Renal cortex interstitium (tissue), 11 donors: ENCODE measurements at regions not wholly inside any gene's neighbourhood (a gene's known extent, or its start where the extent isn't known, plus 50 kb on each side); places are given as distances from the start of the nearest gene placed in this dataset.
"Not testable (repeated sequence)": the region's sequence is repeated elsewhere in the genome, so short reads cannot be mapped to it uniquely, and the experiment has no call there.

Experiments used
- DNase-seq, 11 donors: peaks; one replicate each; pipeline ENCODE4 v3.0.0-alpha.2; 2013; ENCODE audit warnings: low read depth in 9 of 11, low spot score in 4 of 11; ENCODE audit errors: extremely low read depth in 1 of 11

- DNase-seq, result no peak
These were observed 128.2 kb upstream of the RASEF start for GRCh38 chr9:83191154-83191553.

- DNase-seq, result not testable (repeated sequence)
These were observed 126.1 kb upstream of the RASEF start for GRCh38 chr9:83189026-83189425.

- no peak for DNase-seq
These were observed 125.3 kb upstream of the RASEF start for GRCh38 chr9:83188277-83188676.

GRCh38 chr9:83186155-83186737, 123.3 kb upstream of the RASEF start:
- no peak for DNase-seq

GRCh38 chr9:83185488-83186154, 122.7 kb upstream of the RASEF start:
- no peak for DNase-seq

GRCh38 chr9:83183621-83184020, 120.7 kb upstream of the RASEF start:
- DNase-seq, result no peak

- no peak for DNase-seq
These were observed 119.1 kb upstream of the RASEF start for GRCh38 chr9:83182071-83182470.

GRCh38 chr9:83178717-83179116, 115.8 kb upstream of the RASEF start:
- DNase-seq, result no peak

- DNase-seq, result no peak
These were observed 114.8 kb upstream of the RASEF start for GRCh38 chr9:83177747-83178146.

GRCh38 chr9:83167126-83167525, 104.2 kb upstream of the RASEF start:
- DNase-seq, result no peak

GRCh38 chr9:83166372-83166771, 103.4 kb upstream of the RASEF start:
- DNase-seq, result peak in 8 of 11 donors; percentile 10 to 43 (median 23)

- no peak for DNase-seq
These were observed 92.8 kb upstream of the RASEF start for GRCh38 chr9:83155733-83156132.

- DNase-seq, result no peak
These were observed 91.9 kb upstream of the RASEF start for GRCh38 chr9:83154821-83155220.

- no peak for DNase-seq
These were observed 91.3 kb upstream of the RASEF start for GRCh38 chr9:83154087-83154736.

GRCh38 chr9:83153030-83153429, 90.1 kb upstream of the RASEF start:
- DNase-seq, result no peak

GRCh38 chr9:83151627-83152137, 88.7 kb upstream of the RASEF start:
- DNase-seq, result no peak

GRCh38 chr9:83147315-83148149, 84.6 kb upstream of the RASEF start:
- DNase-seq, result no peak

- DNase-seq, result no peak
These were observed 83.4 kb upstream of the RASEF start for GRCh38 chr9:83146325-83146724.

- DNase-seq, result no peak
These were observed 81.5 kb upstream of the RASEF start for GRCh38 chr9:83144492-83144891.

GRCh38 chr9:83142389-83142788, 79.4 kb upstream of the RASEF start:
- no peak for DNase-seq
